ENCODE measurements at regions not wholly inside any gene's neighbourhood (a gene's known extent, or its start where the extent isn't known, plus 50 kb on each side); places are given as distances from the start of the nearest gene placed in this dataset.

DNA sequence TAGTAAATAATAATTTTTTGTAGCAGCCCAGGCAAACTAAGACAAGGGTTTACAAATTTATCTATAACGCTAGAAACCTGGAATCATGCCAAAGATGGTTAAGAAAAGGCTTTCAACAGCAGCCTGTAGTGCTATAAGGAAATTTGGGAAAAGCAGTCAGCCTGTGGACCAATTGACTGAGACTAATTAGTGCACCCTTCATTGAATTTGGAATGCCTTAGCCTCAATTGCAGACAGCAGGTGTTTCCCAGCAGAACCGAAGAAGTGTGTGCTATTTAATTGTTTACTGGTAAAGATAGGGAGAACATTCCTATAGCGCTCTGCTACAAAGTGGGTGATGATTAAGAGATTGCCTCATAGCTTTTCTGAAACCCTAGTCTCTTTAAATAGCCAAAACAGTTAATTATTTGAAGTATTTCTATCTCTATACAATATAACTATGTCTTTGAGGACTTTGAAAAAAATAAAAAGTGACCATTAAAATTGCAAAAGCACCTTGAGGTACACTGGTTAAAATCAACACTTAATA, 1884.3 kb upstream of the PCDH20 start:
- Histone ChIP-seq H3K27me3 (no peaks in the 10 kb centered on the region), H3K27ac (replicated peaks in 1 of 4) (no peak overlapping the region), H3K36me3 (no peaks in the 10 kb centered on the region), H3K9me3 (no peaks in the 10 kb centered on the region), H3K4me1 (no peaks in the 10 kb centered on the region), H3K4me3 (no peak overlapping the region)
- WGBS: 75% methylated on average over 3 of the region's 3 CpGs
- intact Hi-C loops (cut with DNase I): no loop called here
- no peak for DNase-seq (ENCODE audit: extremely low spot score)
- TF ChIP-seq POLR2A (IDR thresholded peaks at IDR 0.05; ENCODE audit: low read depth) (no peak), EP300 (IDR thresholded peaks at IDR 0.05) (no peak), CTCF (IDR thresholded peaks at IDR 0.05) (no peak), POLR2AphosphoS5 (IDR thresholded peaks at IDR 0.05) (no peak)

DNA sequence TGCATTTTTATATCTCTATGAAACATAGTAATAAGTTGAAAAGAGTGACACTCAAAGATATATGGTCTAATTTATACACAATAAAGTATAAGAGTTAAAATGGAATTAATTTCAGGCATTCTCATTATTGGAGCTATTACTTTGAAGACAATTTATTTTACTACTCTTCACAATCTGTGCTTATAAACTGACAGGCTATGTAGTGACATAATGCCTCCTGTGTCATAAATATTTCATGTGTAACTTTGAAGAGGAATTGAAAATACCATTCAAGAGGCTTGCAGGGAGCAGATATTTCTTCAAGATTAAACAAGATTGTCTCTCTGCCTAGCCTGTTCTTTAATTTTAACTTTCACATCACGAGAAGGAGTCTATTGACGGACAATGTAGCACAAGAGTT, 1881.5 kb upstream of the PCDH20 start:
- 81% methylated on average over 2 of the region's 2 CpGs for WGBS
- no peaks in the 10 kb centered on the region for H3K27me3 ChIP-seq
- no peaks in the 10 kb centered on the region for H3K4me1 ChIP-seq
- intact Hi-C loops (cut with DNase I): no loop called here
- H3K36me3 ChIP-seq: no peaks in the 10 kb centered on the region
- no peak overlapping the region for H3K4me3 ChIP-seq
- TF ChIP-seq POLR2AphosphoS5 (IDR thresholded peaks at IDR 0.05) (no peak), EP300 (IDR thresholded peaks at IDR 0.05) (no peak), CTCF (IDR thresholded peaks at IDR 0.05) (no peak), POLR2A (IDR thresholded peaks at IDR 0.05; ENCODE audit: low read depth) (no peak)
- no peak for DNase-seq (ENCODE audit: extremely low spot score)
- no peaks in the 10 kb centered on the region for H3K9me3 ChIP-seq
- H3K27ac ChIP-seq (replicated peaks in 1 of 4): no peak overlapping the region

DNA sequence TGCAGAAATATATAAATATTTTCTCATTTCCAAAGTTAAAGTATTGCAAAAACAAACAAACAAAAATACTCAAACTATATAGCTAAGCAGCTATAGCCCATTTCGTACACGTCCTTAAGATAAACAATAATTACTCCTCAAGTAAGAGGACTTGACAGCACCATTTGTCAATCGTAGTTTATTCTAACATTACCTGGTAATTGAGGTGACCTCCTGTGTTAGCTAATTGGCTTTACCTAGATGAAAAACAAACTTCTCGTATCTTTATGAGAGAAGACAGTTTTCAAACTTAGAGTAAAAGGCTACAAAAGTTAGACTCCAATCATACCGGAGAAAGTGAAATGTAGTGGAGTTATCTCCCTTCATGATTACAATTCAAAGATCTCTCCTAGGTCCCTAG, 1876.1 kb upstream of the PCDH20 start:
- 57% methylated on average over 5 of the region's 5 CpGs for WGBS
- TF ChIP-seq POLR2A (IDR thresholded peaks at IDR 0.05; ENCODE audit: low read depth) (no peak), CTCF (IDR thresholded peaks at IDR 0.05) (no peak), EP300 (IDR thresholded peaks at IDR 0.05) (no peak), POLR2AphosphoS5 (IDR thresholded peaks at IDR 0.05) (no peak)
- no peaks in the 10 kb centered on the region for H3K36me3 ChIP-seq
- intact Hi-C loops (cut with DNase I): no loop called here
- no peak overlapping the region for H3K4me3 ChIP-seq
- no peaks in the 10 kb centered on the region for H3K4me1 ChIP-seq
- H3K9me3 ChIP-seq: no peaks in the 10 kb centered on the region
- DNase-seq (ENCODE audit: extremely low spot score): no peak
- H3K27ac ChIP-seq (replicated peaks in 1 of 4): no peak overlapping the region
- H3K27me3 ChIP-seq: no peaks in the 10 kb centered on the region

- no peak for DNase-seq (ENCODE audit: extremely low spot score)
- peaks cover 0 to 4% (median 2%) of the 10 kb centered on the region in 4 donors for H3K9me3 ChIP-seq
- no peaks in the 10 kb centered on the region for H3K36me3 ChIP-seq
- no peak overlapping the region for H3K4me3 ChIP-seq
- WGBS: 47% methylated on average over 2 of the region's 2 CpGs
- H3K4me1 ChIP-seq: no peaks in the 10 kb centered on the region
- H3K27me3 ChIP-seq: no peaks in the 10 kb centered on the region
- TF ChIP-seq POLR2A (IDR thresholded peaks at IDR 0.05; ENCODE audit: low read depth) (no peak), CTCF (IDR thresholded peaks at IDR 0.05) (no peak), POLR2AphosphoS5 (IDR thresholded peaks at IDR 0.05) (no peak), EP300 (IDR thresholded peaks at IDR 0.05) (no peak)
- no peak overlapping the region for H3K27ac ChIP-seq (replicated peaks in 1 of 4)
- intact Hi-C loops (cut with DNase I): no loop called here
Observed at GRCh38 chr13:63288576-63288975, 1872.9 kb upstream of the PCDH20 start.

DNA sequence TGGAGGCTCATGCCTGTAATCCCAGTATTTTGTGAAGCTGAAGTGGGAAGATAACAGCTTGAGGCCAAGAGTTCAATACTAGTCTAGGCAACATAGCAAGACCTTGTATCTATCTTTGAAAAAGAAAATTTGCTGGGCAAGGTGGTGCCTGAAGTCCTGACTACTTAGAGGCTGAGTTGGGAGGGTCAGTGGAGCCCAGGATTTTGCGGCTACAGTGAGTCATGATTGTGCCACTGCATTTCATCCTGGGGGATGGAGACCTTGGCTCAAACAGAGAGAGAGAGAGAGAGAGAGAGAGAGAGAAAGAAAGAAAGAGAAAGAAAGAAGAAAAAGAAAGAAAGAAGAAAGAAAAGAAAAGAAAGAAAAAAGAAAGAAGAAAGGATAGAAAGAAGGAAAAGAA, 1872.3 kb upstream of the PCDH20 start:
- Histone ChIP-seq H3K27ac (replicated peaks in 1 of 4) (no peak overlapping the region), H3K4me1 (no peaks in the 10 kb centered on the region), H3K27me3 (no peaks in the 10 kb centered on the region), H3K4me3 (no peak overlapping the region), H3K9me3 (peaks cover 0 to 4% (median 2%) of the 10 kb centered on the region in 4 donors), H3K36me3 (no peaks in the 10 kb centered on the region)
- intact Hi-C loops (cut with DNase I): no loop called here
- DNase-seq (ENCODE audit: extremely low spot score): no peak
- WGBS: 88% methylated on average over 1 of the region's 1 CpG
- TF ChIP-seq CTCF (IDR thresholded peaks at IDR 0.05) (no peak), EP300 (IDR thresholded peaks at IDR 0.05) (no peak), POLR2A (IDR thresholded peaks at IDR 0.05; ENCODE audit: low read depth) (no peak), POLR2AphosphoS5 (IDR thresholded peaks at IDR 0.05) (no peak)

Data from esophagus muscularis mucosa (tissue), 4 donors.